ENCODE measurements at regions not wholly inside any gene's neighbourhood (a gene's known extent, or its start where the extent isn't known, plus 50 kb on each side); places are given as distances from the start of the nearest gene placed in this dataset.

GRCh38 chr3:24673596-24673995, 178.9 kb upstream of the THRB start:
- TF ChIP-seq, protein P1, sequence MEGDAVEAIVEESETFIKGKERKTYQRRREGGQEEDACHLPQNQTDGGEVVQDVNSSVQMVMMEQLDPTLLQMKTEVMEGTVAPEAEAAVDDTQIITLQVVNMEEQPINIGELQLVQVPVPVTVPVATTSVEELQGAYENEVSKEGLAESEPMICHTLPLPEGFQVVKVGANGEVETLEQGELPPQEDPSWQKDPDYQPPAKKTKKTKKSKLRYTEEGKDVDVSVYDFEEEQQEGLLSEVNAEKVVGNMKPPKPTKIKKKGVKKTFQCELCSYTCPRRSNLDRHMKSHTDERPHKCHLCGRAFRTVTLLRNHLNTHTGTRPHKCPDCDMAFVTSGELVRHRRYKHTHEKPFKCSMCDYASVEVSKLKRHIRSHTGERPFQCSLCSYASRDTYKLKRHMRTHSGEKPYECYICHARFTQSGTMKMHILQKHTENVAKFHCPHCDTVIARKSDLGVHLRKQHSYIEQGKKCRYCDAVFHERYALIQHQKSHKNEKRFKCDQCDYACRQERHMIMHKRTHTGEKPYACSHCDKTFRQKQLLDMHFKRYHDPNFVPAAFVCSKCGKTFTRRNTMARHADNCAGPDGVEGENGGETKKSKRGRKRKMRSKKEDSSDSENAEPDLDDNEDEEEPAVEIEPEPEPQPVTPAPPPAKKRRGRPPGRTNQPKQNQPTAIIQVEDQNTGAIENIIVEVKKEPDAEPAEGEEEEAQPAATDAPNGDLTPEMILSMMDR (IDR thresholded peaks at IDR 0.05) = no peak
- TF ChIP-seq POLR2AphosphoS5 (IDR thresholded peaks at IDR 0.05) = no peak

Data from esophagus muscularis mucosa (tissue), 3 donors.